GM21381 (cell line): ENCODE measurements at regions not wholly inside any gene's neighbourhood (a gene's known extent, or its start where the extent isn't known, plus 50 kb on each side); places are given as distances from the start of the nearest gene placed in this dataset.
"Not testable (repeated sequence)": the region's sequence is repeated elsewhere in the genome, so short reads cannot be mapped to it uniquely, and the experiment has no call there.

Source experiments
- ATAC-seq: cut with Tn5 transposase; IDR thresholded peaks from one replicate; pipeline ENCODE4 v1.9.1; 2021; ENCODE audit warnings: mild to moderate bottlenecking, moderate library complexity; ENCODE audit not compliant: unreplicated experiment

DNA sequence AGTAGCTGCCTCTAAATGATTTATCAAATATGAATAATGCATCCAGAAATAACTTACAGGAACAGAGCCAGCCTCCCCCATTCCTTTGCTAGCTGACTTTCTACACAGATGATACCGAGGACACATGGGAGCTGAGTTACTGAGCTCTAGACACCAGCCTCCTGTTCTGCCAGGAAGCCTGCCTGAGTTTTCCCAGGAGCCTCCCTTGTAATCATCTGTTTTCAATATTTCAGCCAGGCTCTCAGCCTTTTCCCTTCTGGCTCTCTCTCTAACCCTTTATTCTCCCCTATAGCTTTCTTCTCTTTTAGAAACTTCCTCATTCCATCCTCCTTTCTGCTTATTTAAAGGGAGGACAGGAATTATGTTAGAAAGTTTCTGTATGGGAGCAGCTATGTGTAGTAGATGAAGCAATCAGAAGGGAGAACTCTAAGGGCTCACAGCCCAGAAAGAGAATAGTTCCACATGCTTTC, 911.6 kb downstream of the TDRD15 start:
- no peak for ATAC-seq

DNA sequence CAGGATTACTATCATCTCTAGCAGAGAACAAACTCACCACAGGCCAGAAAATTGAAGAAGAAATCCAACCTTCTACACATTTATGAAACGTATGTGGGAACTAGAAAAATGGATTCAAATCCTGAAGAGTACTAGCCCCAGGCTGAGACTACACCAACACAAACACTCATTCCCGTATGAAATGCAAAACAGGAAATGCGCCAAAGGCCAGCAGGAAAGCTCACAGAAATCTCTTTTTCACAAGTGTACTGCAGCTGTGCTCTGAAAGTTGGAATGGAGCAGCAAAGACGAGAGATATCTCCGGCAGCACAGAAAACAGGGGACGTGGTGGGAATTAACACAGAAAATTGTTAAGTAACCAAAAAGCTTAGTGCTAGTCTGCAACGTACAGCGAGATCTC, 913.5 kb downstream of the TDRD15 start:
- ATAC-seq: no peak

DNA sequence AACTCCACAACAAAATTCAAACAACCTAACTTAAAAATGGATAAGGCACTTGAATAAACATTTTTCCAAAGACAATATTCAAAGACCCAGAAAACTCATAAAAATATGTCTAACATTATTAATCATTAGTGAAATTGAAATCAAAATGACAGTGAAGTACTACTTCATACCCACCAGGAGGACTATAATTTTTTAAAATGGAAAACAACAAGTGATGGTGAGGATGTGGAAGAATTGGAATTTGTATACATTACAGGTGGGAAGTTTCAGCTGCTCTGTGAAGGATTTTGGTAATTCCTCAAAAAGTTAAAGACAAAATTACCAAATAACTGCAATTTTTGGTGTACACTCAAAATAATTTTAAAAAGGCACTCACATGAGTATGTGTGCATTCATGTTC, 920.0 kb downstream of the TDRD15 start:
- ATAC-seq: no peak

DNA sequence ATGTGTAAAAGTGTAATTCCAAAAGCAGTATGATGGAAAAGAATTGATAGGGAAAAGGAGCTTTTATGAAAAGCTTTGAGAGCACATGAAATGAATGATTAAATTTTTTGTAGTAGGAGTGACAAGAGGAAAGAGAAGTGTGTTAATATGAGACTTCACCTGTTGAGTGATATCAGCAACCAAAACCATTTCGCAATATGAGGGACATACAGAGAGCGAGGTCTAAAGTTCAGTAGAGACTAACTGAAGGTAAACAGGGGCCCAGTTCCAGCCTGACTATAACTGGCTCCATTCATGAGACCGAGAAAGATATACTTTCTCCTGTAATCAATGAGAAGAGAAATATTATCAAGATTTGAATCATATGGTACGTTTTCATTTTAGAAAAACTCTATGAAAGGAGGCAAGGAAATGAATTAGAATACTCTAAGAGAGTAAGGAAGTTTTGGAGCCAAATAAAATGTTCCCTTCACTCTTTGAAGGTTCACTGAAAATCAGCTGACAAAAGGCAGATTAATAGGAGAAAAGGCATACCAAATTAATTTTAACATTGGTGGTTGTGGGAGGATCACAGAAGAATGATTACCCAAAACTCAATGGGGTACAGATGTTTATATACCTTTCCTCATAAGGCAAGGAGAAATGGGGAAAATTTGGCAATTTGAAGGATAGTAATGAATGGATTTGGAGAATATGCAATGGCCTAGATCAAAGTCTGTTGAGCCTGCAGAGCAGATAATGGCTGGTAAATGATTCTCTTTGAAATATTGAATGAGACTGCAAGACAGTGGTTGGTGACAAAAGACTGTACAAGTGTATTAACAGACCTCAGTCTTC, 932.2 kb downstream of the TDRD15 start:
- ATAC-seq: no peak

DNA sequence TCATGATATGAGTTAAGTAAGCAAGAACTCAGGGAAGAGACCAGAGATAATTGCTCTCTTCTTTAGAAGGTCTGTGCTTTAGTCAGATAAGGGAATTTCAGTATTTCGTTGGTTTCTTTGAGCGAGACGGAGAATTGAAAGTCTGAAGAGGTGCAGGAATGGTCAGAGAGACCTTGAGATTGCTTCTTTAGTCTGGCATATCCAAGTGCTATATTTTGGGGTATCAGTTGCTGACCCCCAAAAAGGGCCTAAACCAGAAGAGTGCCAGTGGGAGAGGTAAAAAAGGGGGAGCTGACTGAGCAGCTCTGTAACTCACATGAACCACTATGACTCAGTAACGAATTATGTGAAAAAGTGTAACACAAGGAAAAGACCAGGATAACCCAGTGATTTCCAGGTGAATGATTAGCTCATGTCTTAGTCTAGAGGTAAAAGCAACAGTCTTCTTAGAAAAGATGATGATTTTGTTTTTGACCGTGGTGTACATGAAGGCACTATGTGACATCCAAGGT, 932.9 kb downstream of the TDRD15 start:
- no peak for ATAC-seq

DNA sequence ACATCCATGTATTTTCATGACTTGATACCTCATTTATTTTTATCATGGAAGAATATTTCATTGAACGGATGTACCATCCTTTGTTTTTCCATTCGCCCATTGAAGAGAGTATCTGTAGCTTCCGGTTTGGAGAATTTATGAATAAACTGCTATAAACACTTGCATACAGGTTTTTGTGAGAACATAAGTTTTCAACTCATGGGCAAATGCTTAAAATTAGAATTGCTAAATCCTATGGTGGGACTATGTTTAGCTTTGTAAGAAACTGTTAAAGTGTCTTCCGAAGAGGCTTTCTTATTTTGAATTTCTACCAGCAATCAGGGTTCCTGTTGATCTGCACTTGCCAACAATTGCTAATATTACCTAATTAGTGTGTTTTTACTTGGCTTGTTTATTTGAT, 938.9 kb downstream of the TDRD15 start:
- no peak for ATAC-seq

DNA sequence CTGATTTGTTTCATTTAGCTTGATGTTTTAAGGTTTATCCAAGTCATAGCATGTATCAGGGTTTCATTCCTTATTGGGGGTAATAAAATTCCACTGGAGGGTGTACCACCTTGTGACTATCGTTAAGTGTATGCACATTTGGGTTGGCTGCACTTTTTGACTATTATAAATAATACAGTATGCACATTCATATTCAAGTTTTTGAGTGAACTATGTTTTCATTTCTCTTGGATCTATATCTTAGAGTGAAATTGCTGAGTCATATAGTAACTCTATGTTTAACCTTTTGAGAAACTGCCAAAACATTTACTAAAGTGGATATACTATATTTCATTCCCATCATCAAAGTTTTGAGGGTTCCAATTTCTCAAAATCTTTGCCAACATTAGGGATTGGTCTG, 952.7 kb downstream of the TDRD15 start:
- no peak for ATAC-seq

DNA sequence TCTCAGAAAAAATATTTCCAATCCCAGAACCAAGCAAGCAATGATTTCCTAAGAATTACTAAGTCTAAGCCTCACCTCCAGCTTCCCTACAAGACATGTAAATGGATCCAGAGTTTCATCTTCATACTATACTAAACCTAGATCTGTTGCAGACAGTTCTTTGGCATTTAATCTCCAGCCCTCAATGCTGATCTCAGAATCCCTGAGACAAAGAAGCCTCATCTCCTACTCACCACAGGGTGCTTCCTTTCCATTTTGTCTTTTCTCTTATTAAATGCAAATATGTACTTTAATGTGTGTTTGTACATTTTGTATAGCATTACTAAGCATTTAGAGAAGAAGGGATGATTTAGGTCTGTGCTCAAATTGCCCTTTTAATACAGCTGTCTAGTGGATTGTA, 954.9 kb downstream of the TDRD15 start:
- ATAC-seq: no peak

DNA sequence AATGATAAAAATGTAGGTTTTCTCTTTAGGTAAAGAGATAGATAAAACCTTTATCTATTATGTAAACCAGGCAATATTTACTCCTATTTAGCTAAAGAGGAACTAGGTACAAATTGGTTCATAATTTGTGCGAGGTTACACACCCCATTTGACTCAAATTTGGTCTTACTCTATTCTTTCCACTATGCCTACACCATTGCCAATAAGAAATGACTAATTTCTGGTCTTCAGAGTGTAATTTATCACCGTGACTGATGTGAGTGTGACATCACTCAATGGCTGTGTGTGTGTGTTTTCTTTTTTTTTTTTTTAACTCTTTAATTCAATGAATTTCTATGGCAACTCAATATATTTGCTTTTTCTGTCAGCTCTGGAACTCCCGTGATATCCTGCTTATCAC, 955.8 kb downstream of the TDRD15 start:
- ATAC-seq: no peak

DNA sequence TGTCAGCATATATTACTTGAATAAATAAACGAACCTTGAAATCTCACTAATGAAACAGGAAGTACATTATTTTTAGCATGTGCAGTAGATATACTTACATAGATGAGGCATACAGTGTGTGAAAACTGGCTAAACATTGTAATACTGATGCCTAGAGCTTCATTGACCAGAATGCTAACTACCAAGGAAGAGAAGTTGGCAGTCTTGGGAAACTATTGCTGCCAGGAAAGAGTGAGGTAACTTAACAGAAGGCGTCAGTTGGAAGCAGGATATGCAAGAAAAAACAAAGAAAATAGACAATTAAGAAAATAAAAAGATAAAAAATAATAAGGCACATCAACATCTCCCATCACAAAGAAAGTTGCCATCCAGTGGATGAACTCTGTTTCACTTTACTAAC, 963.0 kb downstream of the TDRD15 start:
- ATAC-seq: no peak

DNA sequence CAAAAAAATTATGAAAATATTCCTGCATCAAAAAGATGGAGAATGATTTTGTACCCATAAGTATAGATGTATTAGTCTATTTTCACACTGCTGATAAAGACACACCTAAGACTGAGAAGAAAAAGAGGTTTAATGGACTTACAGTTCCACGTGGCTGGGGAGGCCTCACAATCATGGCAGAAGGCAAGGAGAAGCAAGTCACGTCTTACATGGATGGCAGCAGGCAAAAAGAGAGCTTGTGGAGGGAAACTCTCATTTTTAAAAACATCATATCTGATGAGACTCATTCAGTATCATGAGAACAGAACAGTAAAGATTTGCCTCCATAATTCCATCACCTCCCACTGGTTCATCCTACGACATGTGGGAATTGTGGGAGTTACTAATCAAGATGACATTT, 979.8 kb downstream of the TDRD15 start:
- ATAC-seq: not testable (repeated sequence)

DNA sequence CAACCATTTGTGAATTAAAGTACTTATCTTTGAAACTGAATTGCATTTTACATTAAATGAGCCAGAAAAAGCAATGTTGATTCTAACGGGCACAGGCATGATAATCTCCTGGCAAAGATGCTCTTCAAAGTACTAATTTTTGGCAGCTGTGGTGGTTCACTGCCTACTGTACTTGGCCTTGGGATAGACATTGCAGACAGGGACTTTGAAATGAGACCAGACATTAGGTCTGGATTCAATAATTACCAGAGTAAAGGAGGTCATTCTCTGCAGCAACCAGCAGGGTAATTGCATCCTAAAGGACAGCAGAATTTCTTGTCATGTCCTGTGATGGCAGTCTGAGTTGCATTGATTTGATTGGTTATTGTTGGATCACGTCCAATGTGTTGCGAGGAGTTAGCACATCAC, 986.5 kb downstream of the TDRD15 start:
- ATAC-seq: no peak

DNA sequence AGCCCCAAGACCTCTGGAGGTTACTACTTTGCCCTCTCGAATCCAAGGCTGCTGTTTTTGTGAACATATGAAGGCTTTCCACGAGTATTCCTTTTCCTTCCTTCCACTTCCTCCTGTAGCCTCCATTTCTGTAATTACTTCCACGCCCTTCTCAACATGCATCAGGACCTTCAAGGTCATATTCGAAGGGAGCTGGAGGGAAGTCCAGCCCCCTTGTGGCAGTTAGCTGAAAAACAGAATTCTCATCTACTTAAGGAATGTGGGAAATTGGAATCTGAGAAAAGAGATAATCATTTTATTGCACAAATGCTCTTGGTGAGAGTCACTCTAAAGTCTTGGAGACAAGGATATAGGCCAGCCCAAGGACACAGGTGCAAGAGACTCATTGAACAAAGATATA, 1000.2 kb downstream of the TDRD15 start:
- ATAC-seq: no peak

DNA sequence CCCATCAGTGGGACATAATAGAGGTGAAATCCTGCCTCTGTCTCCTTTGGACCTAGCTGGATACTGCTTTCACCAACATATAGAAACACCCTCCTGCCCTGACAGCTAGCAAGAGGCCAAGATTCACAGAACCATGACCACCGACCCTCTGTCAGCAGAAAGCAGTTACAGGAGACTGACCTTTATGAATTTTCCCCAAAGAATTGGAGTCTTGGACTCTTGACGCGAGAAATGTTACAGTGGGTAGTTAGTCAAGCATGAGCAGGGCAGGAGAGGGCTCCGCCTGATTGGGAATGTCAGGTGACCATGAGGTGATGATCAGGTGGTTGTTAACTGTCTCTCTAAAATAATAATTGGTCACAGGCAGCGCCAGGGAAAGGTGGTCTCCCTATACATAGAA, 1002.3 kb downstream of the TDRD15 start:
- ATAC-seq: no peak

DNA sequence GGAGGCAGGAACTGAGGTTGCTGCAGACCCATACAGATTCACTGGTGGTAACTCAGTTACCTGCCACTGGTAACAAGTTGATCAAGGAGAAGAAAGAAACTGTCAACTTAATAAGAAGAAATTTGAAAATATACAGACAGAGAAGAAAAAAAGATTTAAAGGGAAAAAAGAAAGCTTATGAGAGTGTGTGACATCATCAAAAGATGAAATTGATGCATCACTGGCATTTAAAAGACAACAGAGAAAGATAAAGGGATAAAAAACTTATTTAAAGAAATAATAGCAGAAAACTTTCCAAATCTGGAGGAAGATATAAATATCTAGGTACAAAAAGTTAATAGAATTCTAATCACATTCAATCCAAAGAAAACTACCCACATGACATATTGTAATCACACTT, 1003.2 kb downstream of the TDRD15 start:
- ATAC-seq: no peak

DNA sequence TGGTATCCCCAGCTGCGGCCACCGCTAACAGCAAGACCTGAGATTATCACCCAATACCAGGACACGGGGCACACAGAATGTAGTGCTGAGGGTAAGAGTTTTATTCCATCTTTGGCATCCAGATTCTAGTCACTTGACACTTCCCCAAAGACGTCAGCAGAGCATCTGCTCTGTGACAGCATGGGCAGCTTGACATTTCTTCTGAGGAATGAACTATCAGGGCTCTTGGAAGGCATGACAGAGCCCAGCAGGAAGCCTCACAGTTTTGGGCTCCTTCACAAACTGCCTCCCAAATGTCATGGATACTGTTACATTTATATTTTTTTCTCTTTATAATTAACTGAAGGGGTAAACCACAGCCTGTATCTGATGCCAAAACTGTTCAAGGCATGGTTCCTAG, 1010.7 kb downstream of the TDRD15 start:
- no peak for ATAC-seq

DNA sequence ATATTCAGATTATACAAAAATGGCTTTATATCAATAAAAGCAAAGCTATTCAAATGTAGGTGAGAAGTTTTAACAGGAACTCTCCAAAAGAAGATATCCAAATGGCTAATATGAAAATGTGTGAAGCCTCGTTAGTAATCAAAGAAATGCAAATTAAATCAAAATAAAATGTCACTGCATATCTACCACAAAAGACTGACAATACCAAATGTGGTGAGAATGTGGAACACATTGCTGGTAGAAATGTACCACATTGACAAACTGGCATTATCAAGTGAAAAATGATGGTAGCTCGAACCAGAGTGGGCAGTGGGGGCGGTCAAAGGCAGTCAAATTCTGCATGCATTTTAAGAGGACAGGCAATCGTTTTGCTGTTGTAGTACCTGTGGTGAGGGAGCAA, 1012.7 kb downstream of the TDRD15 start:
- no peak for ATAC-seq

DNA sequence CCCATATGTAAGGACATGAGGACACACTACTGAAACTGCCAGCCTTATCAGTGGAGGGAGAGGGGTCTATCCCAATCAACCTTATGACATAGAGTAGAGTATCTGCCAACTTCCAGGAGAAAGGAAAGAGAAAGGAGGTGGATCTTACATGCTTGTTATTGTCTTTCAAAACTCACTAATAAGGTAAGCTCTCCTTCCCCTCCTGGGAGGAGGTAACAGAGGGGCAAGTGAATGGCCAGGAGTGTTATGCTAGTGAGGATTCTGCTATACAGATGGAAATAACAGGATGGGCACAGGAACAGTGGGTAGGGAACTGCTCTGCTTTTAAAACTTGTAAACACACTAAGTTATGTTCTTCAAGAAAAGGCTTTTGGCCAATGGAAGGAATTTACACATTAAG, 1020.1 kb downstream of the TDRD15 start:
- no peak for ATAC-seq

DNA sequence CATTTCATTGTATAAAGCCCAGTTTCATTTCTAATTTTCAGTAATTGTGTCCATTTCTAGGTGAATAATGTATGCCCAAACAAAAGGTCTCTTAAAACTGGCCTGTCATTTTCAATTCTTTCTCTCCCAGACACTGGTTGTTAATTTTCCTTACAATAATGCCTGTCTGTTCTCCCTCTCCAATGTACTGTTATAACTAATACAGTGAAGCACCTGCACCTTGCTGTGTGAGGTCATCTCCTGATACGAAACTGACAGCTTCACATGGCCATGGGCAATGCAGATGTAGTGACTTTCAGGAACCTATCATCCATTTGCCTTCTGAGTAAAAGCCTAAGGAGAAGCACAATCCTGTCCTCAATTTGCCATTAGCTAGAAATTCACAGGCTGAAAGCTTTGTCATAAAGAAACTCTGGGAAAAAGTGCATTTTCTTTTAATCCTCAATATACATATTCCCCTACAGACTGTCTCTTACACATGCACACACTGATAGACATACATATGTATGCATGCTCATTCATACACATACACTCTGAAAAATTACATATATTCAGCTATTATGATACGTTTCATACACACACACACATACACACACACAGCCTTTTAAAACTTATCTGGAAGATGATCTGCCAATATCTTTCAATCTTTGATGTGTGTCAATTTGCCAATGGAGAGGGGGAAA, 1030.3 kb downstream of the TDRD15 start:
- ATAC-seq: no peak

DNA sequence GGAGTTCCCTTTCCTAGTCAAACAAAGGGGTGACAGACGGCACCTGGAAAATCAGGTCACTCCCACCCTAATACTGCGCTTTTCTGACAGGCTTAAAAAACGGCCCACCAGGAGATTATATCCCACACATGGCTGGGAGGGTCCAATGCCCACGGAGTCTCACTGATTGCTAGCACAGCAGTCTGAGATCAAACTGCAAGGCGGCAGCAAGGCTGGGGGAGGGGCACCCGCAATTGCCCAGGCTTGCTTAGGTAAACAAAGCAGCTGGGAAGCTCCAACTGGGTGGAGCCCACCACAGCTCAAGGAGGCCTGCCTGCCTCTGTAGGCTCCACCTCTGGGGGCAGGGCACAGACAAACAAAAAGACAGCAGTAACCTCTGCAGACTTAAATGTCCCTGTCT, 1032.9 kb downstream of the TDRD15 start:
- not testable (repeated sequence) for ATAC-seq

DNA sequence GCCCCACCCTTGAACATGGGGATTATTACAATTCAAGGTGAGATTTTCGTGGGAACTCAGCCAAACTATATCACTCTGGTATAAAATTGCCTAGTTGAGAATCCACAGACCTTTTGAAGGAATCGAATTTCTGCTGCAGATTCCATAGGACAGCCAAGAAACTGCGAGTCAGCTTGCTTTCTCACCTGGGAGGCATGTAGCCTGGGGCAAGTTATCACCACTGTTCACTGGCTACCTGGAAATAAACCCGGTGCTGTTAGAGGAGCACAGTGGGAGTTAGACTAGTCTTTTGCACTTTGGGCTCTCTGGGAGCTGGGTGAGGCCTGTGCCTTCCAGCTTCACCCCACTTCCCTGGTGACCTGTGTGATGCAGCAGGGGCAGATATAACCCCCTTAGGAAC, 1043.5 kb downstream of the TDRD15 start:
- ATAC-seq: no peak

DNA sequence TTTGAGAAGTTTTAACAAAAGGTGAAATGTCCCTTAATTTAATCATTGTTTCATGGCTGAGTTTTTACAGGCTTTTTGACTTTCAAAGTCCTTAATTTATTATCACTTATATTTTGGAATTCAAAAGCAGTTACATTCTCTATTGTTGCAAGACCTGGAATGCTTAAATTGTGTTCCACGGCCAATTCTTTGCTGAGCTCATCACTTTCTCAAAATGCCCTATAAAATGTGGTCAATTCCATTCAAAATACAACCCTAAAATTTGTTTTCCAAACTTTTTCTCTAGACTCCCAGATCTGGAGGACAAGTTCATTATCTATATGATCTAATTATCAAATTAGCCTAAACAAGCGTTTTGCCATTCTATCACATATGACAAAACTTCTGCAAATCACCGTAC, 1051.2 kb downstream of the TDRD15 start:
- ATAC-seq: no peak
